Thymus (tissue), 11 donors: ENCODE measurements at regions not wholly inside any gene's neighbourhood (a gene's known extent, or its start where the extent isn't known, plus 50 kb on each side); places are given as distances from the start of the nearest gene placed in this dataset.

Experiments used
- DNase-seq, 9 donors: peaks; one replicate each; pipeline ENCODE4 v3.0.0-alpha.2; 2013; ENCODE audit warnings: low spot score in 9 of 9, low read depth in 6 of 9, missing footprints in 1 of 9
- H3K27ac ChIP-seq, 2 donors: one replicate each; pipeline ENCODE4 v1.5.1; 2013; ENCODE audit warnings: control low read depth in 1 of 2, low read depth in 1 of 2, low read length in 1 of 2, mild to moderate bottlenecking in 1 of 2, moderate library complexity in 1 of 2
- H3K27me3 ChIP-seq, 2 donors: one replicate each; pipeline ENCODE4 v1.5.1; 2013; ENCODE audit warnings: low read length in 1 of 2; ENCODE audit not compliant: control insufficient read depth in 2 of 2, insufficient read depth in 1 of 2
- H3K36me3 ChIP-seq, 2 donors: one replicate each; pipeline ENCODE4 v1.5.1; 2013; ENCODE audit warnings: low read length in 1 of 2, mild to moderate bottlenecking in 1 of 2, moderate library complexity in 1 of 2; ENCODE audit not compliant: control insufficient read depth in 2 of 2, insufficient read depth in 2 of 2
- H3K4me1 ChIP-seq, 2 donors: one replicate each; pipeline ENCODE4 v1.5.1; 2013; ENCODE audit warnings: low read length in 2 of 2; ENCODE audit not compliant: control insufficient read depth in 2 of 2, insufficient read depth in 2 of 2
- H3K4me3 ChIP-seq, 2 donors: one replicate each; pipeline ENCODE4 v1.5.1; 2013; ENCODE audit warnings: low read length in 2 of 2, control low read depth in 1 of 2, mild to moderate bottlenecking in 1 of 2
- H3K9me3 ChIP-seq, 2 donors: one replicate each; pipeline ENCODE4 v1.5.1; 2013; ENCODE audit warnings: low read length in 1 of 2, mild to moderate bottlenecking in 1 of 2; ENCODE audit not compliant: control insufficient read depth in 2 of 2, insufficient read depth in 1 of 2
- WGBS: extraction: QIAGEN DNeasy Blood & Tissue Kit; methylation state at CpG from one replicate; pipeline ENCODE4 v1.1.7; 2013; 5-methylcytosine and 5-hydroxymethylcytosine counted together
- donor health status: healthy.

DNA sequence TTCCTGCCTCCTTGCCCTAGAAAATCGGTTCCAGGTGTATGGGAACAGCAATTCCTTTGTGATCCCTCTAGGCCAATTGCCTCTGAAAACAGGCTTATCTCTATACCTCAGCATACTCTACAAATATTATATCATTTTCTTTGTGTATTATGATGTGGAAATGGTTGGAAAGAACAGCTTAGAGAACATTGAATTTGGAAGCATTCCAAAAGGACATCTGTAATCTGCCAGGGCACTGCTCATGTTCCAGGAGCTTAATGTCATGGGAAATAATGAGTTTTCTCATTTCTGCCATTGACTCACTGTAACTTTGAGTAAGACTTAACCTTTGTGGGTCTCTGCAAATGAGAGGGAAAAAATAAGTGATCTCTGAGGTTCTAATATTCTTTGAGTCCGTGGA, 147.3 kb downstream of the UFM1 start:
- Histone ChIP-seq H3K4me1 (no peaks in the 10 kb centered on the region), H3K27ac (no peak overlapping the region), H3K9me3 (no peaks in the 10 kb centered on the region), H3K36me3 (no peaks in the 10 kb centered on the region), H3K27me3 (no peaks in the 10 kb centered on the region), H3K4me3 (no peak overlapping the region)
- 90% methylated on average over 2 of the region's 2 CpGs for WGBS
- no peak for DNase-seq

DNA sequence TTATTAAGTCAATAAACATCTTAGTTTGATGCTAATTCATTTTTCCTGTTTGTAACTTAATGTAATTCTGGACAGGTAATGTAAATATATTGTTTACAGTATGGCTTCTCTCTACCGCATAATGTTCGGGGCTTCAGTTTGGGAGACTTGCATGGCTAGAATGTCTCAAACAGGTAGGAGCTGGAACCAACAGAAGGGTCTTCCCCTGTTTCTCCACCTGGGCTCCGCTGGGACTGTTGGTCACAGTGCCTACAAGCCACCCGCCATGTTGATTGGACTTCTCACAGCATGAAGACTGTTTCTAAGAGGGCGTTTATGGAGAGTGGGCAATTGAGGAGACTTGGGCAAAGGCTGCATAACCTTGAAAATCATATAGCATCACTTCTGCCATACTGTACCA, 148.6 kb downstream of the UFM1 start:
- Histone ChIP-seq H3K36me3 (no peaks in the 10 kb centered on the region), H3K27ac (no peak overlapping the region), H3K9me3 (no peaks in the 10 kb centered on the region), H3K4me3 (no peak overlapping the region), H3K4me1 (no peaks in the 10 kb centered on the region), H3K27me3 (no peaks in the 10 kb centered on the region)
- DNase-seq = no peak
- WGBS = 92% methylated on average over 5 of the region's 5 CpGs

- whole genome bisulfite sequencing = 80% methylated on average over 1 of the region's 1 CpG
- H3K9me3 ChIP-seq = no peaks in the 10 kb centered on the region
- no peaks in the 10 kb centered on the region for H3K4me1 ChIP-seq
- no peak for DNase-seq
- H3K27me3 ChIP-seq = no peaks in the 10 kb centered on the region
- H3K4me3 ChIP-seq = no peak overlapping the region
- no peak overlapping the region for H3K27ac ChIP-seq
- H3K36me3 ChIP-seq = no peaks in the 10 kb centered on the region
Observed at GRCh38 chr13:38514575-38514974, 164.9 kb downstream of the UFM1 start.

DNA sequence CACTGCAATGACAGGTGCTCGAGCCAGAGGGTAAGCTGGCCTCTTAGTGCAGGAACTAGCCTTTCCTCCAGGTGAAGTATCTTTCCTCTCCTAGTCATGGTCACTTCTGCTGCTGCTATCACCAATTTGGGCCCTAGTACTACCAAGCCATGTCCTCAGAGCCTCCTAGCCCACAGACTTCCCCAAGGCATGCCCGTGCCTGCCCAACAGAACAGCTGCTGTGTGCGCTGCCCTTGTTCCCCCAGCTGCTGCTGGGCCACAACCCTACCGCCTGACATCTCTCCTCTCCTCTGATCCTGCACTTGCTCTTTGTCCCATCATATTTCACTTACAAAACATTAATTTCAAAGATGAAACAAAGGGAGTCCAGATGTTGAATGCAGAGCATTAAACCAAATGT, 168.5 kb upstream of the FREM2 start:
- no peaks in the 10 kb centered on the region for H3K4me1 ChIP-seq
- WGBS = 91% methylated on average over 4 of the region's 4 CpGs

DNA sequence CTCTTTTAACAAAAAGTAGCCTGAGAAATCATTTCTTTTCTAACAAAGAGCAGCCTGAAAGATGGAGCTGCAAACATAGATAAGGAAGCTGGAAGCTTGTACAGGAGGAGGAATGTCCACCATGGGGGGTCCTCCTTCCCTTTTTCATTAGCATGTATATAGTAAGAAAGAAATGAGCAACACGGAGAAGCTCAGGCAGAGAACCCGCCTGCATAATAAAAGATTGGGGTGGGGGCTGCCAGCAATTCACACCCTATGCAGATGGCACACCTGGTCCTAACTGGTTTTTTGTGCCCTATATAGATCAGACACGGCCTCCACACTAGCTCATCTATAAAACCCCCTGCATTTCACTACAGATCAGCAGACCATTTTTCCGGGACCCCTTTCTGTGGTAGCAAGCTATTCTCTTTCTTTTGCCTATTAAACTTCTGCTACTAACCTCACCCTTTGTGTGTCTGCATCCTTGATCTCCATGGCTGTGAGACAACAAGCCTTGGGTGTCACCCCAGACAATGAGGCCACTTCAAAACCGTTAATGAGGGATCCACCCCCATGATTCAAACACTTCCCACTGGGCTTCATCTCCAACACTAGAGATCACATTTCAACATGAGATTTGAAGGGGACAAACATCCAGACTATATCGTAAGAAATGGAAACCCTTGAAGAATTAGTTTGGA, 167.5 kb upstream of the FREM2 start:
- DNase-seq = no peak
- Histone ChIP-seq H3K9me3 (no peaks in the 10 kb centered on the region), H3K27ac (no peak overlapping the region), H3K4me3 (no peak overlapping the region), H3K4me1 (no peaks in the 10 kb centered on the region), H3K36me3 (no peaks in the 10 kb centered on the region), H3K27me3 (no peaks in the 10 kb centered on the region)
- WGBS = 88% methylated on average over 6 of the region's 6 CpGs

More for the DNA sequence above, 168.5 kb upstream of the FREM2 start:
- no peaks in the 10 kb centered on the region for H3K36me3 ChIP-seq
- no peak for DNase-seq
- H3K27me3 ChIP-seq = no peaks in the 10 kb centered on the region
- no peak overlapping the region for H3K27ac ChIP-seq
- H3K9me3 ChIP-seq = no peaks in the 10 kb centered on the region
- H3K4me3 ChIP-seq = no peak overlapping the region

- Histone ChIP-seq H3K36me3 (no peaks in the 10 kb centered on the region), H3K27ac (no peak overlapping the region)
- 87% methylated on average over 5 of the region's 5 CpGs for WGBS
Observed at GRCh38 chr13:38520041-38520440, 166.8 kb upstream of the FREM2 start.

DNA sequence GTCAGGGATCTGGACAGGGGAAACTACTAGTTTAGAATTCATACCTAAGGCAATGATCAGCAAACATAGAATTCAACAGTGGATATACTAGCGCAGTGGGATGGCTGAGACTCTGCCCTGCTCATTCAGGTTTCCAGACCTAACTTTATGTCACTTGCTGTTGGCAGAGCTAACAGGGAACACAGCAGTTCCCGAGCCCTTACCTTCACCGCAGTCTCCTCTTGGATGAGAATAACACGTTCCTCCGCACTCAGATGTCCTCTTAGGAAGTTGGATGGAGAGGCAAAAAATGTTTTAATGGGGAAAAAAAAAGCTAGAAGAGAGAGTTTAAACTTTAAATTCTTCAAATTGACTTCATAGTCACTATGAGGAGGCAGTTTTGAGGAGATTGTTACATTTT, 159.7 kb upstream of the FREM2 start:
- H3K9me3 ChIP-seq = no peaks in the 10 kb centered on the region
- WGBS = 82% methylated on average over 5 of the region's 5 CpGs
- no peaks in the 10 kb centered on the region for H3K4me1 ChIP-seq

More at GRCh38 chr13:38520041-38520440, 166.8 kb upstream of the FREM2 start:
- Histone ChIP-seq H3K27me3 (no peaks in the 10 kb centered on the region), H3K4me1 (no peaks in the 10 kb centered on the region), H3K9me3 (no peaks in the 10 kb centered on the region), H3K4me3 (no peak overlapping the region)
- no peak for DNase-seq

GRCh38 chr13:38528986-38529385, 157.9 kb upstream of the FREM2 start:
- H3K27ac ChIP-seq = no peak overlapping the region
- no peaks in the 10 kb centered on the region for H3K36me3 ChIP-seq
- no peaks in the 10 kb centered on the region for H3K4me1 ChIP-seq
- no peaks in the 10 kb centered on the region for H3K9me3 ChIP-seq
- H3K27me3 ChIP-seq = no peaks in the 10 kb centered on the region
- no peak for DNase-seq
- H3K4me3 ChIP-seq = no peak overlapping the region
- 74% methylated on average over 2 of the region's 2 CpGs for WGBS

More for the DNA sequence above, 159.7 kb upstream of the FREM2 start:
- Histone ChIP-seq H3K4me3 (no peak overlapping the region), H3K36me3 (no peaks in the 10 kb centered on the region), H3K27me3 (no peaks in the 10 kb centered on the region), H3K27ac (no peak overlapping the region)
- no peak for DNase-seq

DNA sequence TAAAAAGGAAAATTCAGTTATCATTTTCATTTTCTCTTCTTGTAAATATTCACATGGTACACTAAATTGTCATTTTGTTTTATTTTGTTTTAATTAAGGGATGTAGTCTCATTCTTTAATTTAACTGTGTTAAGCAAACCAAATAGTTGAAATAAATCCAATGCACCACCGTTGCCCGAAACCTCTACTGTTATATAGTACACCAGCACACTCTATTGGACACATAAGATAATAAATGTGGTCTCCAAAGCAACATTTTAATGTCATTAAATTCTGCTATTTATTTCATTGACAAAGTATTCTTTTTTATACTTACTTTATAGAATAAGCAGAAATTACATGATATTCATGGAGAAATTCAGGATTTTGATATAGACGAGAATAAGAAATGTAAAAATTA, 156.4 kb upstream of the FREM2 start:
- Histone ChIP-seq H3K27ac (no peak overlapping the region), H3K27me3 (no peaks in the 10 kb centered on the region), H3K9me3 (no peaks in the 10 kb centered on the region), H3K4me3 (no peak overlapping the region), H3K4me1 (no peaks in the 10 kb centered on the region), H3K36me3 (no peaks in the 10 kb centered on the region)
- no peak for DNase-seq
- WGBS = 63% methylated on average over 3 of the region's 3 CpGs
